ENCODE measurements at regions not wholly inside any gene's neighbourhood (a gene's known extent, or its start where the extent isn't known, plus 50 kb on each side); places are given as distances from the start of the nearest gene placed in this dataset.

DNA sequence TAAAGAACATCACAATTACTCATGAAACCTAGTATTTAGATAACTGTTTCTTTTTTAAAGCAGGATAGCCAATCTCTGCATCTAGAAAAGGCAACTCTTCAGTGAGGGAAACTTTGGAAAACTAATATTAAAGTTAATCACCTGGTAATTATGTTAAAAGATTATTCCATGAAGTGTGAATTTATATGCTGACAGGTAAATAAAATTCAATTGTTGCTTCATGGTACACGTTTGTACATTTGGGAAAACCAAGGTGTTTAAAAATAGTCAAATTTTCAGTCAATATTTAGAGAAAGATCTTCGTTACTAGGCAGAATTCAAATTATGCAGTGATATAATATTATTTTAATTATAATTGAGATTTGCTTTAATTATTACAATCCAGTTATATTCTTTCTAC lies 100.1 kb upstream of the LRFN5 start:
- Histone ChIP-seq H3K4me2 (ENCODE audit: low read length) (no peak overlapping the region), H3K9me3 (ENCODE audit: control insufficient read depth in 1 of 2, insufficient read depth in 1 of 2, low read depth in 1 of 2, low read length in 2 of 2) (no peaks in the 10 kb centered on the region)
- RAD21 ChIA-PET (ENCODE audit: low non-redundant PET in 1 of 2, low total read pairs in 2 of 2, uncharacterized antibody in 2 of 2, unreplicated experiment in 2 of 2) = no interaction called here

More for the DNA sequence above, 100.1 kb upstream of the LRFN5 start:
- DNase-seq (ENCODE audit: low read depth, low spot score) (no peak), ATAC-seq (no peak)
- no peak overlapping the region for H3K27ac ChIP-seq (ENCODE audit: low read depth, low read length)
- no peaks in the 10 kb centered on the region for H3K9me2 ChIP-seq (ENCODE audit: insufficient read depth)
- POLR2A ChIA-PET = no interaction called here
- intact Hi-C loops (cut with micrococcal nuclease) = no loop called here
- H3K79me2 ChIP-seq (ENCODE audit: insufficient read depth, low read length) = no peaks in the 10 kb centered on the region
- CTCF ChIA-PET = no interaction called here
- no peak overlapping the region for H3K4me3 ChIP-seq (replicated peaks in 1 of 2; ENCODE audit: low read depth in 1 of 2, low read length in 2 of 2)
- no peaks in the 10 kb centered on the region for H4K20me1 ChIP-seq (ENCODE audit: insufficient read depth)
- no peak for TF ChIP-seq SP1 (IDR thresholded peaks at IDR 0.05; ENCODE audit: low read depth)
- TF ChIP-seq, protein P1, sequence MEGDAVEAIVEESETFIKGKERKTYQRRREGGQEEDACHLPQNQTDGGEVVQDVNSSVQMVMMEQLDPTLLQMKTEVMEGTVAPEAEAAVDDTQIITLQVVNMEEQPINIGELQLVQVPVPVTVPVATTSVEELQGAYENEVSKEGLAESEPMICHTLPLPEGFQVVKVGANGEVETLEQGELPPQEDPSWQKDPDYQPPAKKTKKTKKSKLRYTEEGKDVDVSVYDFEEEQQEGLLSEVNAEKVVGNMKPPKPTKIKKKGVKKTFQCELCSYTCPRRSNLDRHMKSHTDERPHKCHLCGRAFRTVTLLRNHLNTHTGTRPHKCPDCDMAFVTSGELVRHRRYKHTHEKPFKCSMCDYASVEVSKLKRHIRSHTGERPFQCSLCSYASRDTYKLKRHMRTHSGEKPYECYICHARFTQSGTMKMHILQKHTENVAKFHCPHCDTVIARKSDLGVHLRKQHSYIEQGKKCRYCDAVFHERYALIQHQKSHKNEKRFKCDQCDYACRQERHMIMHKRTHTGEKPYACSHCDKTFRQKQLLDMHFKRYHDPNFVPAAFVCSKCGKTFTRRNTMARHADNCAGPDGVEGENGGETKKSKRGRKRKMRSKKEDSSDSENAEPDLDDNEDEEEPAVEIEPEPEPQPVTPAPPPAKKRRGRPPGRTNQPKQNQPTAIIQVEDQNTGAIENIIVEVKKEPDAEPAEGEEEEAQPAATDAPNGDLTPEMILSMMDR (IDR thresholded peaks at IDR 0.05 in 2 of 3, conservative IDR thresholded peaks at IDR 0.05 in 1 of 3; ENCODE audit: borderline replicate concordance in 1 of 3, insufficient read depth in 1 of 3, low read depth in 2 of 3, low read length in 2 of 3) = no peak
- TF ChIP-seq, protein P2, sequence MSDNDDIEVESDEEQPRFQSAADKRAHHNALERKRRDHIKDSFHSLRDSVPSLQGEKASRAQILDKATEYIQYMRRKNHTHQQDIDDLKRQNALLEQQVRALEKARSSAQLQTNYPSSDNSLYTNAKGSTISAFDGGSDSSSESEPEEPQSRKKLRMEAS (IDR thresholded peaks at IDR 0.05) = no peak
- TF ChIP-seq SRF (IDR thresholded peaks at IDR 0.05; ENCODE audit: low read depth) = no peak
- no peak for TF ChIP-seq EGR1 (IDR thresholded peaks at IDR 0.05; ENCODE audit: low read depth)
- TF ChIP-seq, protein P3, sequence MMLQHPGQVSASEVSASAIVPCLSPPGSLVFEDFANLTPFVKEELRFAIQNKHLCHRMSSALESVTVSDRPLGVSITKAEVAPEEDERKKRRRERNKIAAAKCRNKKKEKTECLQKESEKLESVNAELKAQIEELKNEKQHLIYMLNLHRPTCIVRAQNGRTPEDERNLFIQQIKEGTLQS (IDR thresholded peaks at IDR 0.05) = no peak
- TF ChIP-seq, protein P4, sequence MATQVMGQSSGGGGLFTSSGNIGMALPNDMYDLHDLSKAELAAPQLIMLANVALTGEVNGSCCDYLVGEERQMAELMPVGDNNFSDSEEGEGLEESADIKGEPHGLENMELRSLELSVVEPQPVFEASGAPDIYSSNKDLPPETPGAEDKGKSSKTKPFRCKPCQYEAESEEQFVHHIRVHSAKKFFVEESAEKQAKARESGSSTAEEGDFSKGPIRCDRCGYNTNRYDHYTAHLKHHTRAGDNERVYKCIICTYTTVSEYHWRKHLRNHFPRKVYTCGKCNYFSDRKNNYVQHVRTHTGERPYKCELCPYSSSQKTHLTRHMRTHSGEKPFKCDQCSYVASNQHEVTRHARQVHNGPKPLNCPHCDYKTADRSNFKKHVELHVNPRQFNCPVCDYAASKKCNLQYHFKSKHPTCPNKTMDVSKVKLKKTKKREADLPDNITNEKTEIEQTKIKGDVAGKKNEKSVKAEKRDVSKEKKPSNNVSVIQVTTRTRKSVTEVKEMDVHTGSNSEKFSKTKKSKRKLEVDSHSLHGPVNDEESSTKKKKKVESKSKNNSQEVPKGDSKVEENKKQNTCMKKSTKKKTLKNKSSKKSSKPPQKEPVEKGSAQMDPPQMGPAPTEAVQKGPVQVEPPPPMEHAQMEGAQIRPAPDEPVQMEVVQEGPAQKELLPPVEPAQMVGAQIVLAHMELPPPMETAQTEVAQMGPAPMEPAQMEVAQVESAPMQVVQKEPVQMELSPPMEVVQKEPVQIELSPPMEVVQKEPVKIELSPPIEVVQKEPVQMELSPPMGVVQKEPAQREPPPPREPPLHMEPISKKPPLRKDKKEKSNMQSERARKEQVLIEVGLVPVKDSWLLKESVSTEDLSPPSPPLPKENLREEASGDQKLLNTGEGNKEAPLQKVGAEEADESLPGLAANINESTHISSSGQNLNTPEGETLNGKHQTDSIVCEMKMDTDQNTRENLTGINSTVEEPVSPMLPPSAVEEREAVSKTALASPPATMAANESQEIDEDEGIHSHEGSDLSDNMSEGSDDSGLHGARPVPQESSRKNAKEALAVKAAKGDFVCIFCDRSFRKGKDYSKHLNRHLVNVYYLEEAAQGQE (IDR thresholded peaks at IDR 0.05; ENCODE audit: low read depth) = no peak
- TF ChIP-seq FOSL1 (IDR thresholded peaks at IDR 0.05; ENCODE audit: low read depth) = no peak
- H3K36me3 ChIP-seq (ENCODE audit: control insufficient read depth in 1 of 2, insufficient read depth in 2 of 2, low read length in 2 of 2) = no peaks in the 10 kb centered on the region
- no TSS peak for BruUV-seq (replicated peaks)
- no peaks in the 10 kb centered on the region for H3K27me3 ChIP-seq (ENCODE audit: insufficient read depth, low read length)
- no peak overlapping the region for H2AFZ ChIP-seq (ENCODE audit: low read depth, low read length, poor library complexity, severe bottlenecking)
- H3K4me1 ChIP-seq (ENCODE audit: control insufficient read depth in 1 of 2, insufficient read depth in 2 of 2, low read length in 2 of 2) = no peaks in the 10 kb centered on the region
- H3K9ac ChIP-seq (ENCODE audit: low read length) = no peak overlapping the region
